H9 (cell line): ENCODE measurements at regions not wholly inside any gene's neighbourhood (a gene's known extent, or its start where the extent isn't known, plus 50 kb on each side); places are given as distances from the start of the nearest gene placed in this dataset.

Experiments
- DNase-seq: peaks from one replicate; pipeline ENCODE4 v3.0.0-alpha.2; 2017
- H2AFZ ChIP-seq: one replicate; pipeline ENCODE4 v1.6.1; 2013; ENCODE audit warnings: mild to moderate bottlenecking, low read length, control low read depth, moderate library complexity
- H2AK5ac ChIP-seq: 2 replicates; pipeline ENCODE4 v1.6.1; 2013; ENCODE audit warnings: low read length, control low read depth, mixed read lengths; ENCODE audit not compliant: insufficient read length
- H2BK120ac ChIP-seq: one replicate; pipeline ENCODE4 v1.6.1; 2013; ENCODE audit warnings: low read depth, mild to moderate bottlenecking, low read length, control low read depth, inconsistent platforms; ENCODE audit not compliant: poor library complexity, severe bottlenecking
- H2BK12ac ChIP-seq: 2 replicates; pipeline ENCODE4 v1.6.1; 2013; ENCODE audit warnings: low read length, control low read depth, mixed read lengths, low read depth; ENCODE audit not compliant: insufficient read length
- H2BK15ac ChIP-seq: 2 replicates; pipeline ENCODE4 v1.6.1; 2013; ENCODE audit warnings: low read depth, low read length, control low read depth
- H2BK20ac ChIP-seq: one replicate; pipeline ENCODE4 v1.6.1; 2013; ENCODE audit warnings: low read depth, mild to moderate bottlenecking, low read length, control low read depth, inconsistent platforms; ENCODE audit not compliant: poor library complexity, severe bottlenecking
- H2BK5ac ChIP-seq: 2 replicates; pipeline ENCODE4 v1.6.1; 2013; ENCODE audit warnings: low read length, control low read depth, mixed read lengths; ENCODE audit not compliant: insufficient read length
- H3K14ac ChIP-seq: 2 replicates; pipeline ENCODE4 v1.6.1; 2013; ENCODE audit warnings: low read length, control low read depth; ENCODE audit not compliant: insufficient read depth
- H3K18ac ChIP-seq: 2 replicates; pipeline ENCODE4 v1.6.1; 2013; ENCODE audit warnings: low read depth, mild to moderate bottlenecking, mixed read lengths, low read length, control low read depth; ENCODE audit not compliant: insufficient read length
- H3K23ac ChIP-seq: 2 replicates; pipeline ENCODE4 v1.6.1; 2013; ENCODE audit warnings: low read length, control low read depth, mixed read lengths, low read depth; ENCODE audit not compliant: insufficient read length
- H3K23me2 ChIP-seq: 2 replicates; pipeline ENCODE4 v1.6.1; 2013; ENCODE audit warnings: low read depth, mild to moderate bottlenecking, mixed read lengths, low read length, control low read depth; ENCODE audit not compliant: insufficient read length, poor library complexity, severe bottlenecking
- H3K27ac ChIP-seq: 2 replicates; pipeline ENCODE4 v1.5.1; 2013; ENCODE audit warnings: low read length, control low read depth, mixed read lengths, low read depth; ENCODE audit not compliant: insufficient read length
- H3K27me3 ChIP-seq: 2 replicates; pipeline ENCODE4 v1.6.1; 2013; ENCODE audit warnings: low read length, control low read depth, inconsistent platforms; ENCODE audit not compliant: insufficient read depth
- H3K4ac ChIP-seq: 2 replicates; pipeline ENCODE4 v1.6.1; 2013; ENCODE audit warnings: low read depth, mild to moderate bottlenecking, control low read depth, inconsistent platforms, low read length, moderate library complexity
- H3K4me1 ChIP-seq: 2 replicates; pipeline ENCODE4 v1.6.1; 2013; ENCODE audit warnings: low read length, control low read depth, inconsistent platforms; ENCODE audit not compliant: insufficient read depth
- H3K4me2 ChIP-seq: 2 replicates; pipeline ENCODE4 v1.6.1; 2013; ENCODE audit warnings: low read length, control low read depth, mixed read lengths; ENCODE audit not compliant: insufficient read length, insufficient read depth
- H3K56ac ChIP-seq: 2 replicates; pipeline ENCODE4 v1.6.1; 2013; ENCODE audit warnings: low read depth, mild to moderate bottlenecking, mixed read lengths, low read length, control low read depth; ENCODE audit not compliant: insufficient read length
- H3K79me1 ChIP-seq: 2 replicates; pipeline ENCODE4 v1.6.1; 2013; ENCODE audit warnings: low read depth, mild to moderate bottlenecking, moderate library complexity, low read length, control low read depth, inconsistent platforms; ENCODE audit not compliant: insufficient read depth, poor library complexity, severe bottlenecking
- H3K79me2 ChIP-seq: 2 replicates; pipeline ENCODE4 v1.6.1; 2013; ENCODE audit warnings: low read length, control low read depth, inconsistent platforms; ENCODE audit not compliant: insufficient read depth
- H3K9ac ChIP-seq: 2 replicates; pipeline ENCODE4 v1.6.1; 2013; ENCODE audit warnings: low read length, control low read depth, mixed read lengths; ENCODE audit not compliant: insufficient read length; ENCODE audit errors: extremely low read depth
- H3K9me3 ChIP-seq: one replicate; pipeline ENCODE4 v1.6.1; 2013; ENCODE audit warnings: low read depth, low read length, inconsistent platforms; ENCODE audit not compliant: control insufficient read depth
- H3T11ph ChIP-seq: one replicate; pipeline ENCODE4 v1.6.1; 2013; ENCODE audit warnings: mild to moderate bottlenecking, low read length, control low read depth, inconsistent platforms
- H4K20me1 ChIP-seq: one replicate; pipeline ENCODE4 v1.6.1; 2013; ENCODE audit not compliant: control insufficient read depth, insufficient read length, insufficient read depth
- H4K5ac ChIP-seq: 2 replicates; pipeline ENCODE4 v1.6.1; 2013; ENCODE audit warnings: low read depth, mild to moderate bottlenecking, mixed read lengths, low read length, control low read depth; ENCODE audit not compliant: insufficient read length
- H4K8ac ChIP-seq: replicated peaks from 2 replicates; pipeline ENCODE4 v1.6.1; 2013; ENCODE audit warnings: low read length, control low read depth, mixed read lengths, low read depth; ENCODE audit not compliant: insufficient read length
- H4K91ac ChIP-seq: 2 replicates; pipeline ENCODE4 v1.6.1; 2013; ENCODE audit warnings: low read depth, mild to moderate bottlenecking, moderate library complexity, mixed read lengths, low read length, control low read depth; ENCODE audit not compliant: insufficient read length
- H3K27ac Mint-ChIP-seq, 3 experiments: 2 replicates in 2 of 3; 3 replicates in 1 of 3; pipeline ENCODE4 v1.8.0; 2020 to 2021; ENCODE audit warnings: mixed read lengths in 3 of 3, mild to moderate bottlenecking in 1 of 3, moderate library complexity in 1 of 3
- H3K27me3 Mint-ChIP-seq: 2 replicates; pipeline ENCODE4 v1.8.0; 2021; ENCODE audit warnings: low read depth, mild to moderate bottlenecking, moderate library complexity, mixed read lengths
- H3K36me3 Mint-ChIP-seq, 3 experiments: 2 replicates in 2 of 3; 3 replicates in 1 of 3; pipeline ENCODE4 v1.8.0; 2020 to 2021; ENCODE audit warnings: low read depth in 3 of 3, mixed read lengths in 3 of 3; ENCODE audit not compliant: insufficient read depth in 1 of 3
- H3K4me1 Mint-ChIP-seq, 2 experiments: 2 replicates each; pipeline ENCODE4 v1.8.0; 2020; ENCODE audit warnings: mixed read lengths in 2 of 2
- H3K4me3 Mint-ChIP-seq, 2 experiments: 2 replicates in 1 of 2; 3 replicates in 1 of 2; pipeline ENCODE4 v1.8.0; 2020 to 2021; ENCODE audit warnings: mild to moderate bottlenecking in 2 of 2, mixed read lengths in 2 of 2, moderate library complexity in 1 of 2
- H3K9me3 Mint-ChIP-seq, 2 experiments: 2 replicates in 1 of 2; 3 replicates in 1 of 2; pipeline ENCODE4 v1.8.0; 2020; ENCODE audit warnings: mild to moderate bottlenecking in 2 of 2, mixed read lengths in 2 of 2, moderate library complexity in 1 of 2
- CTCF ChIP-seq: fragments of 200-600 bp; sonication (generic); conservative IDR thresholded peaks from 3 replicates; pipeline ENCODE4 v1.8.0; 2021; ENCODE audit warnings: antibody characterized with exemption, mild to moderate bottlenecking
- WGBS: extraction: QIAGEN DNeasy Blood & Tissue Kit; methylation state at CpG from one replicate; pipeline ENCODE4 v1.1.7; 2013; ENCODE audit warnings: missing lambda C conversion rate, low lambda C conversion rate, mixed read lengths; ENCODE audit not compliant: insufficient read length; ENCODE audit errors: extremely low coverage; 5-methylcytosine and 5-hydroxymethylcytosine counted together

GRCh38 chr10:56547163-56547562, 186.1 kb upstream of the ZWINT start:
- Histone ChIP-seq H3K27me3 (no peaks in the 10 kb centered on the region), H3K27ac (no peak overlapping the region), H3K79me1 (no peaks in the 10 kb centered on the region), H3K4ac (no peak overlapping the region), H2AK5ac (no peak overlapping the region), H2AFZ (no peak overlapping the region), H4K5ac (no peak overlapping the region), H3K23ac (no peak overlapping the region), H3K4me1 (no peaks in the 10 kb centered on the region), H3K14ac (no peak overlapping the region), H3K23me2 (no peaks in the 10 kb centered on the region), H2BK15ac (no peak overlapping the region), H3K4me2 (no peak overlapping the region), H3T11ph (no peak overlapping the region), H4K20me1 (no peaks in the 10 kb centered on the region), H4K91ac (no peak overlapping the region), H3K9me3 (no peaks in the 10 kb centered on the region), H4K8ac (no peak overlapping the region), H3K79me2 (no peaks in the 10 kb centered on the region), H3K9ac (no peak overlapping the region), H2BK12ac (no peak overlapping the region), H2BK120ac (no peak overlapping the region), H2BK5ac (no peak overlapping the region), H2BK20ac (no peak overlapping the region), H3K56ac (no peak overlapping the region), H3K18ac (no peak overlapping the region)
- no CpG with 5 or more reads among the region's 4 CpGs for WGBS
- H3K4me1 Mint-ChIP-seq: no peaks in the 10 kb centered on the region
- no peaks in the 10 kb centered on the region for H3K36me3 Mint-ChIP-seq
- H3K27me3 Mint-ChIP-seq: no peaks in the 10 kb centered on the region
- no peaks in the 10 kb centered on the region for H3K9me3 Mint-ChIP-seq
- H3K4me3 Mint-ChIP-seq: no peak overlapping the region
- no peak overlapping the region for H3K27ac Mint-ChIP-seq
- TF ChIP-seq CTCF: no peak
- no peak for DNase-seq
